Ishikawa (cell line): ENCODE measurements at regions not wholly inside any gene's neighbourhood (a gene's known extent, or its start where the extent isn't known, plus 50 kb on each side); places are given as distances from the start of the nearest gene placed in this dataset.

Experiments
- EP300 ChIP-seq: IDR thresholded peaks from 2 replicates; pipeline ENCODE4 v1.6.1; 2012; ENCODE audit warnings: borderline replicate concordance
- FOXM1 ChIP-seq: IDR thresholded peaks from 2 replicates; pipeline ENCODE4 v1.6.1; 2012; ENCODE audit warnings: low read depth, borderline replicate concordance
- MAX ChIP-seq: IDR thresholded peaks from 2 replicates; pipeline ENCODE4 v1.6.1; 2012
- RAD21 ChIP-seq: IDR thresholded peaks from 2 replicates; pipeline ENCODE4 v1.6.1; 2012; ENCODE audit warnings: low read depth
- TAF1 ChIP-seq: IDR thresholded peaks from 2 replicates; pipeline ENCODE4 v1.6.1; 2012; ENCODE audit warnings: low read depth, mild to moderate bottlenecking
- USF1 ChIP-seq: IDR thresholded peaks from 2 replicates; pipeline ENCODE4 v1.6.1; 2012

- TF ChIP-seq RAD21, result no peak
- TF ChIP-seq USF1, result no peak
- no peak for TF ChIP-seq EP300
- no peak for TF ChIP-seq FOXM1
- no peak for TF ChIP-seq MAX
- no peak for TF ChIP-seq TAF1
These were observed 510.1 kb downstream of the TXNL1 start for GRCh38 chr18:56128153-56128791.
